ENCODE measurements at regions not wholly inside any gene's neighbourhood (a gene's known extent, or its start where the extent isn't known, plus 50 kb on each side); places are given as distances from the start of the nearest gene placed in this dataset.
"Not testable (repeated sequence)": the region's sequence is repeated elsewhere in the genome, so short reads cannot be mapped to it uniquely, and the experiment has no call there.

- H3K4me3 ChIP-seq = no peak overlapping the region
- H3K27ac ChIP-seq = no peak overlapping the region
- no peaks in the 10 kb centered on the region for H3K4me1 ChIP-seq
- H3K36me3 ChIP-seq = no peaks in the 10 kb centered on the region
- no peak for TF ChIP-seq CTCF (IDR thresholded peaks at IDR 0.05)
- intact Hi-C loops (cut with DNase I; ENCODE audit: low total_unique reads) = no loop called here
- no peaks in the 10 kb centered on the region for H3K27me3 ChIP-seq
- peaks cover 0 to 8% (median 0%) of the 10 kb centered on the region in 3 donors for H3K9me3 ChIP-seq
- no peak for DNase-seq
Measured at GRCh38 chr5:166926138-166926537, 1365.3 kb upstream of the WWC1 start.

DNA sequence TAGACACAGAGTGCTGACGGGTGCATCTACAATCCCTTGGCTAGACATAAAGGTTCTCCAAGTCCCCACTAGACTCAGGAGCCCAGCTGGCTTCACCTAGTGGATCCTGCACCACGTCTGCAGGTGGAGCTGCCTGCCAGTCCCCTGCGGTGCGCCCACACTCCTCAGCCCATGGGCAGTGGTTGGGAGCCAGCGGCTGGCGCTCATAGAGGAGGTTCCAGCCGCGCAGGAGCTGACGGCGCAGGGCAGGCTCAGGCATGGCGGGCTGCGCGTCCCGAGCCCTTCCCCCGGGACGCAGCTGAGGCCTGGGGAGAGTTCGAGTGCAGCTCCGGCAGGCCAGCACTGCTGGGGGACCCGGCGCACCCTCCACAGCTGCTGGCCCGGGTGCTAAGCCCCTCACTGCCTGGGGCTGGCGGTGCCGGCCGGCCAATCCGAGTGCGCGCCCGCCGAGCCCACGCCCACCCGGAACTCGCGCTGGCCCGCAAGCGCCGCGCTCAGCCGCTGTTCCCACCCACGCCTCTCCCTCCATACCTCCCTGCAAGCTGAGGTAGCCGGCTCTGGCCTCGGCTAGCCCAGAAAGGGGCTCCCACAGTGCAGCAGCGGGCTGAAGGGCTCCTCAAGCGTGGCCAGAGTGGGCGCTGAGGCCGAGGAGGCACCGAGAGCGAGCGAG, 1364.5 kb upstream of the WWC1 start:
- H3K36me3 ChIP-seq; H3K4me3 ChIP-seq; H3K9me3 ChIP-seq; H3K27ac ChIP-seq; intact Hi-C loops (cut with DNase I; ENCODE audit: low total_unique reads); DNase-seq; H3K27me3 ChIP-seq; H3K4me1 ChIP-seq: not testable (repeated sequence)

GRCh38 chr5:166936351-166936750, 1355.1 kb upstream of the WWC1 start:
- intact Hi-C loops (cut with DNase I; ENCODE audit: low total_unique reads) = no loop called here
- TF ChIP-seq CTCF (IDR thresholded peaks at IDR 0.05) = no peak
- no peak overlapping the region for H3K27ac ChIP-seq
- no peaks in the 10 kb centered on the region for H3K9me3 ChIP-seq
- H3K27me3 ChIP-seq = no peaks in the 10 kb centered on the region
- no peaks in the 10 kb centered on the region for H3K4me1 ChIP-seq
- H3K4me3 ChIP-seq = no peak overlapping the region
- DNase-seq = no peak
- no peaks in the 10 kb centered on the region for H3K36me3 ChIP-seq

DNA sequence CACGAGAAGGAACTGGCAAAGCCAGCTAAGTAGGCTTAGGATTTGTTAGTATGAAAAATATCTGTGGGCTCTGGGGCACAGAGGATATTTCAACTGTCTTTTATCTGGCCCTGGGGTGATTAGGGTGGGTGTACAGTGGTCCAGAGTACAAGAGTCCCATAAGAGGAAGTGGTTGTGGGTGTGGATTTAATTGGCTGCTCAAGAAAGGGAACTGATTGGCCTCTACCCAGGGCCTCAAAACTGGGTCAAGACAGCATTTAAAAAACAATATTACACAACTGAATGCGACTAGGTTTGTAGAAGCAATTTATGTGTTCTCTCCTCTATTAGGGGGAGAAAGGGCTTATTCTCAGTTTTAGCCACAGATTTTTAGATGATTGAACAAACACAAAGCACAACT, 1353.4 kb upstream of the WWC1 start:
- intact Hi-C loops (cut with DNase I; ENCODE audit: low total_unique reads) = no loop called here
- no peak for DNase-seq
- no peak overlapping the region for H3K4me3 ChIP-seq

DNA sequence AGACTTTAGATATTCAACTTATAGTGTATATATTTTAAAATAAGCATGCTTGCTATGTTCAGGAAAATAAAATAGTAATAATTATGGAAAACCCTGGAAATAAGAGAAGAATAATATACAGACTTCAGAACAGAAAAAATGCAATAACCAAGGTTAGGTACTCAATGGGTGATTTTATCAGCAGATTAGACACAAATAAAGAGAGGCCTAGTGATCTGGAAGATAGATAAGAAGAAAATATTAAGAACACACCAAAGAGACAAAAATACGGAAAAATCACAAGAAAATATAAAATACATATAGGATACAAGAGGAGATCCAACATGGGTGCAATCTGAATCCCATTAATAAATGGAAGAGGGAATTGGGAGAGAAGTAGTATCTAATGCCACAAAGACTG, 1348.5 kb upstream of the WWC1 start:
- H3K4me3 ChIP-seq = no peak overlapping the region
- H3K36me3 ChIP-seq = no peaks in the 10 kb centered on the region
- DNase-seq = no peak
- intact Hi-C loops (cut with DNase I; ENCODE audit: low total_unique reads) = no loop called here
- H3K9me3 ChIP-seq = no peaks in the 10 kb centered on the region
- no peak for TF ChIP-seq CTCF (IDR thresholded peaks at IDR 0.05)
- H3K4me1 ChIP-seq = no peaks in the 10 kb centered on the region
- no peaks in the 10 kb centered on the region for H3K27me3 ChIP-seq
- no peak overlapping the region for H3K27ac ChIP-seq

More for the DNA sequence above, 1353.4 kb upstream of the WWC1 start:
- no peak overlapping the region for H3K27ac ChIP-seq
- H3K9me3 ChIP-seq = no peaks in the 10 kb centered on the region
- no peaks in the 10 kb centered on the region for H3K4me1 ChIP-seq
- H3K36me3 ChIP-seq = no peaks in the 10 kb centered on the region
- no peaks in the 10 kb centered on the region for H3K27me3 ChIP-seq
- no peak for TF ChIP-seq CTCF (IDR thresholded peaks at IDR 0.05)

DNA sequence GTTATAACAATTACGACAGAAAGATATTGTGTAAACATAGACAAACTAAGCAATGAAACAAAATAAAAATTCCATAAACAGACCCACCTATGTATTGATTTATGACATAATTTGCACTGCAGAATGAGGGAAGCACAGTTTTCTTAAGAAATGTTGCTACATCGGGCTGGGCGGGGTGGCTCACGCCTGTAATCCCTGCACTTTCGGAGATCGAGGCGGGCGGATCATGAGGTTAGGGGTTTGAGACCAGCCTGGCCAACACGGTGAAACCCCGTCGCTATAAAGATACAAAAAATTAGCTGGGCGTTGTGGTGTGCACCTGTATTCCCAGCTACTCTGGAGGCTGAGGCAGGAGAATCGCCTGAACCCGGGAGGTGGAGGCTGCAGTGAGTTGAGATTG, 1344.4 kb upstream of the WWC1 start:
- DNase-seq = no peak
- intact Hi-C loops (cut with DNase I; ENCODE audit: low total_unique reads) = no loop called here
- H3K27me3 ChIP-seq = no peaks in the 10 kb centered on the region
- no peaks in the 10 kb centered on the region for H3K9me3 ChIP-seq
- no peak for TF ChIP-seq CTCF (IDR thresholded peaks at IDR 0.05)
- no peak overlapping the region for H3K4me3 ChIP-seq
- no peaks in the 10 kb centered on the region for H3K36me3 ChIP-seq
- no peak overlapping the region for H3K27ac ChIP-seq
- H3K4me1 ChIP-seq = no peaks in the 10 kb centered on the region

Data from tibial artery (tissue), 4 donors.